ENCODE measurements at regions not wholly inside any gene's neighbourhood (a gene's known extent, or its start where the extent isn't known, plus 50 kb on each side); places are given as distances from the start of the nearest gene placed in this dataset.

- Histone ChIP-seq H3K36me3 (ENCODE audit: control insufficient read depth, insufficient read depth, low read length) (no peaks in the 10 kb centered on the region), H3K27me3 (ENCODE audit: control insufficient read depth, insufficient read depth, low read length) (no peaks in the 10 kb centered on the region), H3K4me3 (ENCODE audit: low read depth, low read length) (no peak overlapping the region)
- no peak for DNase-seq (ENCODE audit: low read depth)
- TF ChIP-seq CTCF (IDR thresholded peaks at IDR 0.05; ENCODE audit: insufficient read depth, low read depth, low read length) = no peak
- POLR2A ChIA-PET = interaction anchor here (0.5 kb wide), 1 partner anchor 24 kb away, joined by 3 read pairs; no protein-coding TSS in a partner anchor
- CTCF ChIA-PET = no interaction called here
Measured at GRCh38 chr2:21544392-21544791, 420.6 kb downstream of the TDRD15 start.

DNA sequence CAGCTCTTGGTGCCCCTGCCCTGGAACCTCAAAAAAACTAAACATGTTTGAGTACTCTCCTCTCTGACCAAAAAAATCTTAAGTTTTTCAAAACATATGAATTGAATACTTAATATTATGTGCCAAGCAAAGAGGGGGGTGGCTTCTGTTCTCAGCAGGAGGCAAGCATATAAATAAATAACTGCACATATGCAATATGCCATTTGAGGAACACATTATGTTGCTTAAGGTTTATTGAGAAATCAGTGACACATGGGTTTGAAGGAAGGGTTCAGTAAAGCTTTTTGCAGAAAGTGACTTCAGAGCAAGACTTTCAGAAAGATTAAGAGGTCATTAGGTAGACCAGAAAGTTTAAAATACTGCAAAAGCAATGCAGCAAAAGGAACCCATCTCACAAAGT is 429.2 kb downstream of the TDRD15 start:
- ChIA-PET CTCF (interaction anchor here (0.7 to 1.4 kb wide), 2 partner anchors 13 to 37 kb away, joined by 3 to 4 read pairs; no protein-coding TSS in a partner anchor), POLR2A (no interaction called here)
- Histone ChIP-seq H3K36me3 (ENCODE audit: control insufficient read depth, insufficient read depth, low read length) (no peaks in the 10 kb centered on the region), H3K4me3 (ENCODE audit: low read depth, low read length) (no peak overlapping the region), H3K27me3 (ENCODE audit: control insufficient read depth, insufficient read depth, low read length) (no peaks in the 10 kb centered on the region)
- no peak for DNase-seq (ENCODE audit: low read depth)
- TF ChIP-seq CTCF (IDR thresholded peaks at IDR 0.05; ENCODE audit: insufficient read depth, low read depth, low read length) = no peak

- POLR2A ChIA-PET = no interaction called here
Measured at GRCh38 chr2:21559351-21559750, 435.6 kb downstream of the TDRD15 start.

GRCh38 chr2:21561965-21562364 is 438.2 kb downstream of the TDRD15 start:
- Histone ChIP-seq H3K36me3 (ENCODE audit: control insufficient read depth, insufficient read depth, low read length) (no peaks in the 10 kb centered on the region), H3K27me3 (ENCODE audit: control insufficient read depth, insufficient read depth, low read length) (no peaks in the 10 kb centered on the region), H3K4me3 (ENCODE audit: low read depth, low read length) (no peak overlapping the region)
- ChIA-PET POLR2A (no interaction called here), CTCF (interaction anchor here (0.6 to 1.2 kb wide), 3 partner anchors 58 to 1104 kb away, joined by 3 to 4 read pairs (median 3); no protein-coding TSS in a partner anchor)
- DNase-seq (ENCODE audit: low read depth) = no peak
- no peak for TF ChIP-seq CTCF (IDR thresholded peaks at IDR 0.05; ENCODE audit: insufficient read depth, low read depth, low read length)

More at GRCh38 chr2:21559351-21559750, 435.6 kb downstream of the TDRD15 start:
- H3K27me3 ChIP-seq (ENCODE audit: control insufficient read depth, insufficient read depth, low read length) = no peaks in the 10 kb centered on the region
- CTCF ChIA-PET = no interaction called here
- peak; percentile 17 for DNase-seq (ENCODE audit: low read depth)
- H3K36me3 ChIP-seq (ENCODE audit: control insufficient read depth, insufficient read depth, low read length) = no peaks in the 10 kb centered on the region
- no peak for TF ChIP-seq CTCF (IDR thresholded peaks at IDR 0.05; ENCODE audit: insufficient read depth, low read depth, low read length)
- no peak overlapping the region for H3K4me3 ChIP-seq (ENCODE audit: low read depth, low read length)

- Histone ChIP-seq H3K4me3 (ENCODE audit: low read depth, low read length) (no peak overlapping the region), H3K36me3 (ENCODE audit: control insufficient read depth, insufficient read depth, low read length) (no peaks in the 10 kb centered on the region), H3K27me3 (ENCODE audit: control insufficient read depth, insufficient read depth, low read length) (no peaks in the 10 kb centered on the region)
- no peak for TF ChIP-seq CTCF (IDR thresholded peaks at IDR 0.05; ENCODE audit: insufficient read depth, low read depth, low read length)
- ChIA-PET POLR2A (no interaction called here), CTCF (no interaction called here)
- no peak for DNase-seq (ENCODE audit: low read depth)
Measured at GRCh38 chr2:21567395-21567794, 443.6 kb downstream of the TDRD15 start.

Data from BJ (cell line).